HG03342 (cell line): ENCODE measurements at regions not wholly inside any gene's neighbourhood (a gene's known extent, or its start where the extent isn't known, plus 50 kb on each side); places are given as distances from the start of the nearest gene placed in this dataset.

Experiments
- ATAC-seq: cut with Tn5 transposase; IDR thresholded peaks from one replicate; pipeline ENCODE4 v1.9.1; 2021; ENCODE audit warnings: mild to moderate bottlenecking, moderate library complexity; ENCODE audit not compliant: unreplicated experiment

- no peak for ATAC-seq
Observed at GRCh38 chr12:65596514-65597091, 227.7 kb upstream of the HMGA2 start.

DNA sequence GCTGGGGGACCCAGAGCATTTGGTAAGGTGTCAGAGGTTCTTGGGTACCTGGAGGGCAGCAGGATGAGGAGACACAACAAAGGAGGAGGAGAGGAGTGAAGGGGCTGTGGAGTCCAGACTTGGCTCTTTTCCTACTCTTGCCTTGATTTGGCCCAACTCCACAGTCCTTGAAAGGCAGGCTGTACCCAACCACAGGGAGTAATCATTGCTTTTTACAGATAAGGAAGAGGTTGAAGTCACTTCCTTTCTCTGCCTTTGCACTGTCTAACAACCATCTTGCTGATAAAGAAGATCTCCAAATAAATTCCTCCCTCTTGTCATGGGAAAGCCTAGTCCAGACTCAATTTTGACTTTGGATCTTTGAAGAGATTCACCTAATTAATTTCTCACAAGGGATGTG lies 226.8 kb upstream of the HMGA2 start:
- ATAC-seq: no peak

DNA sequence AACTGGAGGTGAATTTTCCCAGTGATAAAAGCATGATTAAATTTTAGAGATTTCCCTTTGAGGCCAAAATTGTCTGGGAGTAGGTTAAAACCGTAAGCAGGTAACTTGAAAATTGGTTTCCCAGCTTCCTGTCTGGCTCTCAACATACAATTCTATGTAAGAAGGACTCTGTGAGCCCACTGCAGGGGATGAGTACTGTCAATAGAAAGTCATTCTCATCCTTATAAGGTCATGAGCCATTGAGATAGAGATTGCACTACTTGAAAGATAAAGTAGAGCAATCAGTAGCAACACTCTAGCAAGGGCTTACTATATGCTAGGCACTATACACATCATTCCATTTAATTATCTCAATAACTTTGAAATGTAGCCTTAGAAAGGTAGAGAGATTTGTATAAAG lies 225.6 kb upstream of the HMGA2 start:
- ATAC-seq: no peak

DNA sequence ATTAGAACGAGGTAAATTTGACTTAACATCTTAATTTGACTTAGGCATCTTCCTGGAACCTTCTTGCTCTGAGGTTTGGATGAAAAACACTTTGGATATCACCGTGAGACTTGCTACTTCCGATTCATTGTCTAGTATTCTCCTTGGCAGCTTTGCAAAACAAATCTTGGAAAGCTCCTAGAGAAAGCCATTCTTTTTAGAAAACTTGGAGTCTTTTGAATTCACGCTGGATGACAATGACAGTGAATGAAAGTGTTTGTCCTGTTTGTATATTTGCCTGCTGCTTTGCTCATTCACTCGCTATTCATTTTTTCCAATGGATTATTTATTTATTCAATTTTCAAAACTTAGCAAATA lies 222.1 kb upstream of the HMGA2 start:
- ATAC-seq: no peak

DNA sequence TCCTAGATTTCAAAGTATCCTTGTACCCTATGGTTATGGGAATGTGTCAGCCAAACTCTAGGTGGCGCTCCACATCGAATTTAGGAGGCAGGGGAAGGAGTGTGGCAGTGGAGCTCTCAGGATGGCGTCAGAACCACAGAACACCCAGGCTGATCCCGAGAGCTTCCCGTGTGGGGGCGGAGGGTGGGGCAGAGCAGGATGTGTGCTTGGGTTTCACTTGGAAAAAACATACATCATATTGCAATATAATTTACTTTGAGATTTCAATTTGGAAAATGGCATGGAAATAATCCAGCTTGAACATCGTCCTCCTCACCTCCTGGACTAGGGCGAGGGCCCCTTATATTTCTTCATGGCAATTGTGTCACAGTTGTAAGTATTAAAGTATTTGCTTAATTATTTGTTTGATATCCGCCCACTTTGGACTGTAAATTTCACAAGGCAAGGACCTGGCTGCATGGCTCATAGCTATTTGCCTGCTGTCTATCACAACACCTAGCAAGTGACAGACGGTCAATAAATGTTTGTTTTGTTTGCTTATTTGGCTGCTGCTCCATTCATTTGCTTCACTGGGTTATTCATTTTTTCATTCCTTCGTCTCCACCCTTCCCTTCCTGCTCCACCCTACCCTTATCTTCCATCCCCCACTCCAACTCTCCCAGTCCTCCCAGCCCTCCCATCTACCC lies 221.5 kb upstream of the HMGA2 start:
- peak; percentile 82 for ATAC-seq

DNA sequence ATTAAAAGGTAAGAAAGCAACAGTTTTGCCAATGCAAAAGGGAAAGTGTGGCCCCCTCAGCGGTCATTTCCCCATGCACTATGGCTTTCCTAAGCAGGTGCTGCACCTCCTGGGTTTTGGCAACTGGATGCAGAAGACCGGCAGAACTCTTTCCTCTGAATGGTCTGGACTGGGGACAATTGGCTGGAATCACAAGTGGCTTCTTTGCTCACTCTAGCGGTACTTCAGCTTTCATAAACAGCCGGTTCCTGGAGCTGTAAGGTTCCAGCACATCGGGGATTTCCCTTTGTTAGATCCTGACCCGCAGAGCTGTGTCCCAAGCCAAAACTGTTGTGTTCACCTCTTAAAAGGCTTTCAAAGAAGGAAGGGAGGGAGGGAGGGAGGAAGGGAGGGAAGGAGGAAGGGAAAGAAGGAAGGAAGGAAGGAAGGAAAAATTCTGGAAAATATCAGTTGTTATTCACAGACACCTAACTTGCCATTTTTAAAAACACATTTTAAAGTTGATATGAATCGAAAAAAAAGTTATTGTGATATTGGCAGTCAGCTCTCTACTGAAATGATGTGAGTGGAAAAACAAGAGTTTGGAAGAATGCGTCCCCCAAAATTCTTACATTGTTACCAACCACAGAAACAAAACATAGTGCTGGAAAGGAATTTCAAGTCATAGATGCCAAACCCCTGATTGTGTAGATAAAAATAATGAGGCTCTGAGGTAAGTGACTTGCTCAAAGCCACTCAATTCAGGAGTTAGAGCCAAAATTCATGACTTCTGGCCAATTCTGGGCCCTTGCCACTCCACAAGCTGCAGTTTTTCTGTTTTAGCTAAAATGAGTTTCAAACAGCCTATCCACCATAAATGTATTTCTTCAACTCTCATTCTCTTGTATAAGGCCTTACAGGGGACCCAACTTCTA lies 220.6 kb upstream of the HMGA2 start:
- no peak for ATAC-seq

- ATAC-seq: no peak
Observed at GRCh38 chr12:65605019-65605418, 219.3 kb upstream of the HMGA2 start.

- ATAC-seq: no peak
Observed at GRCh38 chr12:65606008-65606766, 218.1 kb upstream of the HMGA2 start.

GRCh38 chr12:65607401-65607841 lies 216.9 kb upstream of the HMGA2 start:
- ATAC-seq: no peak

DNA sequence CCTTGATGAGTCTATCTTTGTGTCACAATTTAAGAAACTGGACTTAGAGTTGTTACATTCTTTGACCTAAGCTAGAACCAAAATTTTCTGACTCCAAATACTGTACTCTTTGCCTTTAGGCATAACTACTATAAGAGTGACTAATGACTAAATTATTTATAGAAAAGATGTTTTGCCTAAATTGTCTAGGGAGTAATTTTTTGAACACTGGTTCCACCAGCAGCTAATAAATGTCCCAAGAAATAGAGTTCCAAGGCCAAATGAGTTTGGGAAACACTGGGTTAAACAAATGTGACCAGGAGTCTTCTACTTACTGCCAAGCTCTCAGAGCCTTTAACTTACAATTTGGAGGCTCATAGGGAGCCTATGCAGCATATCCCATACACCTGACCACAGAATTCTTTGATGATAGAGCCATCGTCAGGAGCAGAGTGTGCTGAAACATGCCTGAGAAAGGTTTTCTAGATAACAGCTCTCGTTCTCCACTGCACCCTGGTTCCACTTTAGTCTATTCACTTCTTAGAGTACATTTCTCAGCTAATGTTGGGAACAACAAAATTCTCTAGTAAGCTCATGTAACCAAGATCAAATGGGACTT lies 215.9 kb upstream of the HMGA2 start:
- ATAC-seq: no peak

DNA sequence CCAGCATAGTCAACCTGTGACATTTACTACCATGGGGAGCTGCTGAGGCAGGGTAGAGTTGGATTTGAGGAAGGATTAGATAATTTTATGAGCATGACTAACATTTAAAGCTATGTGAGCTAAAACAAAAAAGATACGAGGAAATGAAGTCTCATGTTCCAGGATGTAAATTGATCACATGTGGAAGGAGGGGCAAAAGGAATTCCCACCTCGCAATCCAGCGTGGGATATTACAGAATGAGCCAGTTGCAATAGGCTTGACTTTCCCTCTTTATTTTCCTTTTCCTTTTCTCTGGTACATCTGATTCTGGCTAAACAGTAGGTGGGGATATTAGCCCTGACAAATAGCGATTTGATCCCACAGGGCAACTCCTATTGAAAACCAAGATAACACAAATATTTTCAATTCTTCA lies 214.9 kb upstream of the HMGA2 start:
- no peak for ATAC-seq

GRCh38 chr12:65611396-65611795 lies 212.9 kb upstream of the HMGA2 start:
- ATAC-seq: no peak

DNA sequence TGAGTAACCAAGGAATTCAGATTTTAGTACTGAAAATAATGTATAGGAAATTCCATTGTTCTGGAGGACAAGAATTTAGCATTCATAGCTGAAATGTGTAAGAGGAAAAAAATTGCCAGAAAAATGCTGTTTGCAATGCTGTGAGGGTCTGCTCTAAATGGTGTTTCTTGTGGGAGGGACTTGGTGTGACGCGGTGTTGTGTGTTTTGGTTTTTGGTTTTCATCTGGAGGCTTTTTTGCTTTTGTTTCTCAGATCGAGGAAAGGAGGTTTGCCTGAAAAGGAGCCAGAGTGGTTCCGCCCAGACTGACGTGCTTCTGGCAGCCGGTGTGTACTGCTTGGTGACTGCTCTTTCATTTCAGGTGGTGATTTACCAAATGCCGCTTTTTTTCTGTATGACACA lies 211.8 kb upstream of the HMGA2 start:
- no peak for ATAC-seq

DNA sequence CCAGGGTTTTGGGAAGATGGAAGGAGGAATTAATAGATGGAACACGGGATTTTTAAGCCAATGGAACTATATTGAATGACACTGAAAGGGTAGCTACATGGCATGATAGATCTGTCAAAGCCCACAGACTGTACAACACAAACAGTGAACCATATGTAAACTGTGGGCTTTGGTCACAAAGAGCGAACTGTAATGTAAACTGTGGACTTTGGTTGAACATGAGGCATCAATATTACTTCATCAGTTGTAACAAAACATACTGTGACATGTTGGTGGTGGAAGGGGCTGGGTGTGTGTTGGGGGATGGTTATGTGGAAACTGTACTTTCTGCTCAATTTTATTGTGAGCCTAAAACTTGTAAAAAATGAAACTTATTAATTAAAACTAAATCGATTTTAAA lies 210.6 kb upstream of the HMGA2 start:
- ATAC-seq: no peak

DNA sequence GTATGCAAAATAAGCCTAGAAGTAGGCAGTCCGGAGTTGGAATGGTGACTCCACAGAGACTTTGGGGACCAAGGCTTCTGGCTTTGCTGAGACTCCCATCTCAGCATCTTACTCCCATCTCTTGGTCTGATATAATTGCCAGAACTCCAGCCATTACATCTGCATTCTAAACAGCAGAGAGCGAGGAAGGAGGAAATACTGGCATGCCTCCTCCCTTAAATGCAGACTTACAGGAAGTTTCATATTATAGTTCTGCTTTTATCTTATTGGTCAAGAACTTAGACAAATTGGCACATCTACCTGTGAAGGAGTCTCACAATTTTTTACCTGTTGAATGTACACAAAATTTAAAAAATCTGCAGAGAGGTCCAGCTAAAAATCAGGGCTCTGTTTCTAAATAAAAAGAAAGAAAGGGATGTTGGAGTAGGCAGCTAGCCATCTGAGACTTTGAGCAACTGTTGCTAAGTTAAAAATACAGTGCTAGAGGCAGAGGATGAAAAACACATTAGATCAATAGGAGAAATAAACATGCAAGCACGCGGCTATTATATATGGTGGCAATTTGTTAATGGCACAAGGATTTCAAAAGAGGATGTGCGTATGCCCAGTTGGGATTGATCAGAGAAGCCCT lies 209.9 kb upstream of the HMGA2 start:
- ATAC-seq: no peak

- no peak for ATAC-seq
Observed at GRCh38 chr12:65615118-65615517, 209.2 kb upstream of the HMGA2 start.

GRCh38 chr12:65616022-65616421 lies 208.3 kb upstream of the HMGA2 start:
- no peak for ATAC-seq

DNA sequence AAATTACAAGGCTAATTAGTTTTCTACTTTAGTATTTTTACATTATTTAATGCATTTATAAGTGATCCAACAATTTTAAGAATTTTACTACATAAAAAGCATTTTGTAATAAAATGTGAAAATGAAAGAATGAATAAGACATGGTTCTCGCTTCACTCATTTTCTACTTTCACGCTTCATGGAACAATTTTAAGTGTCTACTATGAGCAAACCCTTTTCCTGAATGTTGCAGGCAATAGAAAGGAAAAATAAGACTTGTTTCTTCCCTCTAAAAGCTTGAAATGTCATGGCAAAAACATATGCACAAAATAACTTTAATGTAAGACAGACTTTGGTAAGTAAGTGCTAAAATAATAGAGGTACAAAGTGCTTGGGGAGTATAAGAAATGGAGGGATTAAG lies 205.7 kb upstream of the HMGA2 start:
- ATAC-seq: no peak

- ATAC-seq: no peak
Observed at GRCh38 chr12:65619018-65619417, 205.3 kb upstream of the HMGA2 start.

DNA sequence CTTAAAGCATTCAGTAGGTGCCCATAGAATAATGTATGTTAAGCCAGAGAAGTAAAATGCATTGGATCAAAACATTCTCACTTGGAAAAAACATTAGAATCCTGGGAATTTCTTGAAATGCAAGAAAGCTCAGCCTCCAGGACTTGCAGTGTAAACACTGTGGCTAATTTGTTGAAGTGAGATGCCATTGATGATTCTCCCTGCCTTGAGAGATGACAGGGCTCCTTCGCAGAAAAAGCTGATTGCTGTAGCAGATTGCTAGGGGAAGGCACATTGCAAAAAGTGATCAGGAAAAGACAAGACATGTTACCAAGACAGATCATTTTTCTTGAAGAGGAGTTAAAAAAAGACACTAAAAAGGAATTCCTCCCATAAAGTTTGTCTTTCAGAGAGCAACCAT lies 204.2 kb upstream of the HMGA2 start:
- no peak for ATAC-seq
